AG04449 (cell line): ENCODE measurements at regions not wholly inside any gene's neighbourhood (a gene's known extent, or its start where the extent isn't known, plus 50 kb on each side); places are given as distances from the start of the nearest gene placed in this dataset.

ENCODE experiments used
- CTCF ChIA-PET: fragments of 350-600 bp; formaldehyde crosslinking; extraction: SDS; loops from one replicate; lab custom pipeline; 2021; ENCODE audit warnings: antibody characterized with exemption; lab: Yijun Ruan, JAX
- POLR2A ChIA-PET: fragments of 400-600, 350-600 bp; formaldehyde crosslinking; extraction: SDS; loops from one replicate; lab custom pipeline; 2020; ENCODE audit warnings: antibody characterized with exemption, inconsistent platforms; lab: Yijun Ruan, JAX
- DNase-seq: peaks from one replicate; pipeline ENCODE4 v3.0.0-alpha.2; 2010; ENCODE audit warnings: low read depth, low spot score
- H3K4me3 ChIP-seq: 2 replicates; pipeline ENCODE4 v1.5.1; 2011; ENCODE audit warnings: low read depth, mild to moderate bottlenecking, control low read depth, low read length
- CTCF ChIP-seq: IDR thresholded peaks from one replicate; pipeline ENCODE4 v1.5.1; 2011; ENCODE audit warnings: mild to moderate bottlenecking, moderate library complexity, low read length, control low read depth, inconsistent platforms; ENCODE audit not compliant: insufficient read depth; ENCODE audit errors: missing control alignments

DNA sequence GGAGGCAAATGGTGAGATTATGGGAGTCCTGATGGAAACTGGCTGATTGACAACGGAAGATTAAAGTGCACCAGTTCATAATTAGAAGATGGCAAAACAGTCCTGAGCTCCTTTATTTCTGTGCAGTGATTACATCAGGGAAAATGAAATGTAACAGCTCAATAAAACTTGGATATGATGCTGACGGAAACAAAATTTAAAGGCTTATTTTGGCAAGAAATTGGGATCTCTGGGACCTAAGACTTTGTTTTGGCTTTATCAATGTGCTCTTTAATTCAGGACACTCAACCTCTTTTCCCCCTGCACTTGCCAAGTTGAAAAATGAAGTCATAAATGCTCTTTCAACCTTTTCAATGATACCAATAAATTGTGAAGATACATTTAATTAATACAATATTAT lies 226.8 kb downstream of the C6orf118 start:
- ChIA-PET POLR2A (no interaction called here), CTCF (no interaction called here)
- TF ChIP-seq CTCF, result no peak
- no peak overlapping the region for H3K4me3 ChIP-seq
- DNase-seq, result no peak

- CTCF ChIA-PET, result no interaction called here
Measured at GRCh38 chr6:165081944-165082532, 227.4 kb downstream of the C6orf118 start.

GRCh38 chr6:165077876-165078275 lies 231.5 kb downstream of the C6orf118 start:
- POLR2A ChIA-PET, result no interaction called here
- CTCF ChIA-PET, result no interaction called here
- no peak overlapping the region for H3K4me3 ChIP-seq
- no peak for DNase-seq
- TF ChIP-seq CTCF, result no peak

More at GRCh38 chr6:165081944-165082532, 227.4 kb downstream of the C6orf118 start:
- no peak overlapping the region for H3K4me3 ChIP-seq
- TF ChIP-seq CTCF, result no peak
- DNase-seq, result no peak
- POLR2A ChIA-PET, result no interaction called here

- CTCF ChIA-PET, result no interaction called here
- no peak for DNase-seq
- no peak overlapping the region for H3K4me3 ChIP-seq
- no peak for TF ChIP-seq CTCF
- POLR2A ChIA-PET, result no interaction called here
Measured at GRCh38 chr6:165071906-165072305, 237.5 kb downstream of the C6orf118 start.

- POLR2A ChIA-PET, result no interaction called here
- H3K4me3 ChIP-seq, result no peak overlapping the region
- no peak for TF ChIP-seq CTCF
- no peak for DNase-seq
- CTCF ChIA-PET, result no interaction called here
Measured at GRCh38 chr6:165060720-165061119, 248.7 kb downstream of the C6orf118 start.

DNA sequence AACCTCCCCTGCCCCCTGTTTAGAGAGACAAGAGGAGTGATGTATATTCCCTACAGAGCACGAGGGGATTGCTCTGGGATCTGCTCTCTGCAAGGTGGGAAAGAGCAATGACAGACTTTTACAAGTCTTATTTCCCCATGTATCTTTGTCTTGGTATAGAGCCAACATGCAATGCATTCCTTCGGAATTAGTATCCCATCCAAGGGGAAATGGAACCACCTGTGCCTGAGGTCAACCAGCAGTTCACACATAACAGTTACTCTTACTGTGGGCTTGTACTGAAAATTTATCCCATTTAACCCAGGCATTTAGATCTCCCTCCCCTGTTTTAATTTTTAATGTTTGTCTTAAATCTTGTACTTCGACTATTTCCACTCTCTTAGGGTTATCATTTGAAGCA lies 250.4 kb downstream of the C6orf118 start:
- ChIA-PET CTCF (interaction anchor here (2.3 kb wide), 1 partner anchor 172 kb away, joined by 20 read pairs; no protein-coding TSS in a partner anchor), POLR2A (no interaction called here)
- TF ChIP-seq CTCF, result no peak
- H3K4me3 ChIP-seq, result no peak overlapping the region
- no peak for DNase-seq
